Keratinocyte (primary cell): ENCODE measurements at regions not wholly inside any gene's neighbourhood (a gene's known extent, or its start where the extent isn't known, plus 50 kb on each side); places are given as distances from the start of the nearest gene placed in this dataset.

Experiments
- CTCF ChIP-seq, 3 experiments: IDR thresholded peaks in 1 of 3; conservative IDR thresholded peaks in 1 of 3; optimal IDR thresholded peaks in 1 of 3; 2 replicates in 2 of 3; 3 replicates in 1 of 3; pipeline versions ENCODE3 to v1.5.1; 2011; ENCODE audit warnings: low read length in 3 of 3, mild to moderate bottlenecking in 3 of 3, moderate library complexity in 2 of 3, control low read depth in 1 of 3, inconsistent platforms in 1 of 3; ENCODE audit not compliant: insufficient read depth in 2 of 3; ENCODE audit errors: extremely low read depth in 1 of 3
- EZH2 ChIP-seq: IDR thresholded peaks from one replicate; pipeline ENCODE4 v1.6.1; 2012; ENCODE audit warnings: inconsistent platforms, mild to moderate bottlenecking, low read length, moderate library complexity

- TF ChIP-seq CTCF (optimal IDR thresholded peaks at IDR 0.05 in 1 of 3, IDR thresholded peaks at IDR 0.05 in 1 of 3, conservative IDR thresholded peaks at IDR 0.05 in 1 of 3; ENCODE audit: extremely low read depth in 1 of 3, insufficient read depth in 2 of 3, low read length in 3 of 3) (no peak), EZH2 (no peak)
Measured at GRCh38 chr10:111784436-111784835, 399.1 kb downstream of the GPAM start.
